WI38 (cell line): ENCODE measurements at regions not wholly inside any gene's neighbourhood (a gene's known extent, or its start where the extent isn't known, plus 50 kb on each side); places are given as distances from the start of the nearest gene placed in this dataset.

Experiments used
- H3K4me3 ChIP-seq: 2 replicates; pipeline ENCODE4 v1.5.1; 2011; ENCODE audit warnings: low read depth, mild to moderate bottlenecking, control low read depth, low read length
- TF ChIP-seq, protein P1 (sequence below): IDR thresholded peaks from 2 replicates; pipeline ENCODE4 v1.5.1; 2012; ENCODE audit warnings: low read depth, mild to moderate bottlenecking, control low read depth, low read length

- no peak overlapping the region for H3K4me3 ChIP-seq
- TF ChIP-seq, protein P1, sequence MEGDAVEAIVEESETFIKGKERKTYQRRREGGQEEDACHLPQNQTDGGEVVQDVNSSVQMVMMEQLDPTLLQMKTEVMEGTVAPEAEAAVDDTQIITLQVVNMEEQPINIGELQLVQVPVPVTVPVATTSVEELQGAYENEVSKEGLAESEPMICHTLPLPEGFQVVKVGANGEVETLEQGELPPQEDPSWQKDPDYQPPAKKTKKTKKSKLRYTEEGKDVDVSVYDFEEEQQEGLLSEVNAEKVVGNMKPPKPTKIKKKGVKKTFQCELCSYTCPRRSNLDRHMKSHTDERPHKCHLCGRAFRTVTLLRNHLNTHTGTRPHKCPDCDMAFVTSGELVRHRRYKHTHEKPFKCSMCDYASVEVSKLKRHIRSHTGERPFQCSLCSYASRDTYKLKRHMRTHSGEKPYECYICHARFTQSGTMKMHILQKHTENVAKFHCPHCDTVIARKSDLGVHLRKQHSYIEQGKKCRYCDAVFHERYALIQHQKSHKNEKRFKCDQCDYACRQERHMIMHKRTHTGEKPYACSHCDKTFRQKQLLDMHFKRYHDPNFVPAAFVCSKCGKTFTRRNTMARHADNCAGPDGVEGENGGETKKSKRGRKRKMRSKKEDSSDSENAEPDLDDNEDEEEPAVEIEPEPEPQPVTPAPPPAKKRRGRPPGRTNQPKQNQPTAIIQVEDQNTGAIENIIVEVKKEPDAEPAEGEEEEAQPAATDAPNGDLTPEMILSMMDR, result no peak
Measured at GRCh38 chr5:3911111-3911510, 315.5 kb downstream of the IRX1 start.

GRCh38 chr5:3911773-3912172 lies 316.1 kb downstream of the IRX1 start:
- TF ChIP-seq, protein P1, result no peak
- H3K4me3 ChIP-seq, result no peak overlapping the region

- TF ChIP-seq, protein P1, result no peak
Measured at GRCh38 chr5:3912790-3913189, 317.2 kb downstream of the IRX1 start.

GRCh38 chr5:3913279-3913678 lies 317.6 kb downstream of the IRX1 start:
- TF ChIP-seq, protein P1, result no peak

More at GRCh38 chr5:3912790-3913189, 317.2 kb downstream of the IRX1 start:
- no peak overlapping the region for H3K4me3 ChIP-seq

GRCh38 chr5:3925022-3925421 lies 329.4 kb downstream of the IRX1 start:
- TF ChIP-seq, protein P1, result no peak
- no peak overlapping the region for H3K4me3 ChIP-seq

More at GRCh38 chr5:3913279-3913678, 317.6 kb downstream of the IRX1 start:
- H3K4me3 ChIP-seq, result no peak overlapping the region

- TF ChIP-seq, protein P1, result no peak
- H3K4me3 ChIP-seq, result no peak overlapping the region
Measured at GRCh38 chr5:3925935-3926334, 330.3 kb downstream of the IRX1 start.

GRCh38 chr5:3929799-3930198 lies 334.2 kb downstream of the IRX1 start:
- TF ChIP-seq, protein P1, result no peak
- no peak overlapping the region for H3K4me3 ChIP-seq
